H1 (cell line): ENCODE measurements at regions not wholly inside any gene's neighbourhood (a gene's known extent, or its start where the extent isn't known, plus 50 kb on each side); places are given as distances from the start of the nearest gene placed in this dataset.

Source experiments
- CTCF ChIA-PET: fragments of 300-600 bp; sonication (Branson Sonifier 250); formaldehyde crosslinking; loops from one replicate; lab custom pipeline; 2021; ENCODE audit not compliant: partially characterized antibody; lab: Charles Lee
- POLR2A ChIA-PET: fragments of 300-600 bp; sonication (Branson Sonifier 250); formaldehyde crosslinking; loops from one replicate; lab custom pipeline; 2021; ENCODE audit warnings: inconsistent platforms; ENCODE audit not compliant: partially characterized antibody; lab: Charles Lee
- DNase-seq, 2 experiments: peaks; one replicate each; pipeline versions ENCODE4 v3.0.0 to v3.0.0-alpha.2; 2010 to 2022; ENCODE audit warnings: low spot score in 2 of 2, low read depth in 1 of 2, mixed read lengths in 1 of 2
- FAIRE-seq: peaks from 2 replicates; lab custom pipeline; 2011; peaks lifted over from hg19 to GRCh38; lab: Jason Lieb, UNC
- H2AFZ ChIP-seq: 2 replicates; pipeline ENCODE4 v1.8.1; 2012; ENCODE audit warnings: low read length, inconsistent platforms
- H2AK5ac ChIP-seq: 2 replicates; pipeline ENCODE4 v1.6.1; 2013; ENCODE audit warnings: low read depth, low read length
- H2BK120ac ChIP-seq: replicated peaks from 2 replicates; pipeline ENCODE3; 2013; ENCODE audit warnings: low read depth, low read length, inconsistent platforms
- H2BK12ac ChIP-seq: 2 replicates; pipeline ENCODE4 v1.6.1; 2013; ENCODE audit warnings: low read depth, low read length
- H2BK15ac ChIP-seq: 2 replicates; pipeline ENCODE4 v1.6.1; 2013; ENCODE audit warnings: low read length
- H2BK20ac ChIP-seq: 2 replicates; pipeline ENCODE4 v1.6.1; 2013; ENCODE audit warnings: low read length
- H2BK5ac ChIP-seq: 2 replicates; pipeline ENCODE4 v1.6.1; 2013; ENCODE audit warnings: low read depth, low read length
- H3K14ac ChIP-seq: 2 replicates; pipeline ENCODE4 v1.6.1; 2013; ENCODE audit warnings: inconsistent platforms; ENCODE audit not compliant: insufficient read length
- H3K18ac ChIP-seq: 2 replicates; pipeline ENCODE4 v1.6.1; 2013; ENCODE audit warnings: low read length; ENCODE audit errors: extremely low read depth
- H3K23ac ChIP-seq: 2 replicates; pipeline ENCODE4 v1.6.1; 2013; ENCODE audit warnings: inconsistent platforms; ENCODE audit not compliant: insufficient read length
- H3K23me2 ChIP-seq: 2 replicates; pipeline ENCODE4 v1.6.1; 2013; ENCODE audit warnings: low read depth, low read length
- H3K27ac ChIP-seq: 2 replicates; pipeline ENCODE4 v1.6.1; 2011; ENCODE audit warnings: low read depth, low read length, inconsistent platforms
- H3K27me3 ChIP-seq, 4 experiments: replicated peaks in 1 of 4; 1 replicate in 1 of 4; 2 replicates in 3 of 4; pipeline versions ENCODE4 v1.6.1 to v1.8.1; 2011 to 2013; ENCODE audit warnings: low read length in 3 of 4, mild to moderate bottlenecking in 3 of 4, inconsistent platforms in 2 of 4, mixed read lengths in 2 of 4, moderate library complexity in 1 of 4; ENCODE audit not compliant: control insufficient read depth in 3 of 4, insufficient read depth in 3 of 4; ENCODE audit errors: extremely low read depth in 1 of 4
- H3K36me3 ChIP-seq, 4 experiments: 2 replicates each; pipeline versions ENCODE4 v1.6.1 to v1.8.1; 2011 to 2013; ENCODE audit warnings: mild to moderate bottlenecking in 4 of 4, low read length in 3 of 4, moderate library complexity in 2 of 4, control low read depth in 1 of 4, inconsistent platforms in 1 of 4; ENCODE audit not compliant: insufficient read depth in 4 of 4, control insufficient read depth in 2 of 4
- H3K4ac ChIP-seq: replicated peaks from 2 replicates; pipeline ENCODE3; 2013; ENCODE audit warnings: low read length, low read depth, mixed read lengths, inconsistent platforms; ENCODE audit not compliant: insufficient read length
- H3K4me1 ChIP-seq, 4 experiments: replicated peaks in 1 of 4; 1 replicate in 1 of 4; 2 replicates in 3 of 4; pipeline versions ENCODE4 v1.6.1 to v1.8.1; 2011 to 2013; ENCODE audit warnings: low read length in 3 of 4, inconsistent platforms in 2 of 4, mixed read lengths in 1 of 4; ENCODE audit not compliant: insufficient read depth in 4 of 4, control insufficient read depth in 3 of 4
- H3K4me2 ChIP-seq, 2 experiments: 2 replicates each; pipeline versions ENCODE4 v1.6.1 to v1.8.1; 2011 to 2013; ENCODE audit warnings: low read depth in 2 of 2, low read length in 2 of 2, control low read depth in 1 of 2, inconsistent platforms in 1 of 2, mild to moderate bottlenecking in 1 of 2; ENCODE audit not compliant: insufficient read depth in 1 of 2
- H3K4me3 ChIP-seq, 4 experiments: fragments of 200-600, 300-600 bp in 1 of 4; sonication (generic), shearing (Covaris generic), sonication (Bioruptor Twin) in 1 of 4; 2 replicates each; pipeline versions ENCODE4 v1.5.1 to v1.8.1; 2011 to 2016; ENCODE audit warnings: low read length in 4 of 4, low read depth in 3 of 4, control low read depth in 2 of 4, inconsistent platforms in 2 of 4, mild to moderate bottlenecking in 2 of 4, mixed read lengths in 1 of 4, moderate library complexity in 1 of 4; ENCODE audit not compliant: insufficient read depth in 2 of 4; ENCODE audit errors: extremely low read depth in 1 of 4
- H3K56ac ChIP-seq: replicated peaks from 2 replicates; pipeline ENCODE3; 2013; ENCODE audit warnings: low read depth, mild to moderate bottlenecking, mixed read lengths, low read length, inconsistent platforms; ENCODE audit not compliant: insufficient read length
- H3K79me1 ChIP-seq: 2 replicates; pipeline ENCODE4 v1.6.1; 2013; ENCODE audit warnings: low read depth, low read length, control low read depth
- H3K79me2 ChIP-seq, 2 experiments: 2 replicates each; pipeline versions ENCODE4 v1.6.1 to v1.8.1; 2012 to 2013; ENCODE audit warnings: low read length in 2 of 2, mild to moderate bottlenecking in 2 of 2, inconsistent platforms in 1 of 2; ENCODE audit not compliant: insufficient read depth in 2 of 2, control insufficient read depth in 1 of 2
- H3K9ac ChIP-seq, 4 experiments: replicated peaks in 1 of 4; 1 replicate in 1 of 4; 2 replicates in 3 of 4; pipeline versions ENCODE4 v1.6.1 to v1.8.1; 2011 to 2013; ENCODE audit warnings: low read depth in 3 of 4, low read length in 3 of 4, control low read depth in 2 of 4, mild to moderate bottlenecking in 2 of 4, moderate library complexity in 2 of 4, inconsistent platforms in 1 of 4; ENCODE audit errors: extremely low read depth in 1 of 4
- H3K9me3 ChIP-seq, 2 experiments: 2 replicates each; pipeline versions ENCODE4 v1.6.1 to v1.8.1; 2012 to 2013; ENCODE audit warnings: mild to moderate bottlenecking in 2 of 2, moderate library complexity in 2 of 2, control low read depth in 1 of 2, inconsistent platforms in 1 of 2, low read depth in 1 of 2, low read length in 1 of 2, mixed read lengths in 1 of 2; ENCODE audit not compliant: insufficient read depth in 2 of 2
- H4K20me1 ChIP-seq, 2 experiments: replicated peaks in 1 of 2; 2 replicates each; pipeline versions ENCODE3 to v1.8.1; 2011 to 2013; ENCODE audit warnings: inconsistent platforms in 2 of 2, low read length in 2 of 2, mild to moderate bottlenecking in 1 of 2; ENCODE audit not compliant: insufficient read depth in 2 of 2, control insufficient read depth in 1 of 2
- H4K5ac ChIP-seq: 2 replicates; pipeline ENCODE4 v1.6.1; 2013; ENCODE audit warnings: low read length, low read depth, mixed read lengths, inconsistent platforms; ENCODE audit not compliant: insufficient read length
- H4K8ac ChIP-seq: 2 replicates; pipeline ENCODE4 v1.8.0; 2013; ENCODE audit warnings: mild to moderate bottlenecking, moderate library complexity, low read length, inconsistent platforms; ENCODE audit not compliant: insufficient read depth; ENCODE audit errors: extremely low read depth
- H4K91ac ChIP-seq: replicated peaks from 2 replicates; pipeline ENCODE3; 2013; ENCODE audit warnings: low read length, mixed read lengths, inconsistent platforms; ENCODE audit not compliant: insufficient read length
- CBX8 ChIP-seq: fragments of 300-800, 300-1000 bp; sonication (generic); IDR thresholded peaks from 2 replicates; pipeline ENCODE4 v1.7.1; 2016; ENCODE audit warnings: low read depth, low read length, borderline replicate concordance
- EP300 ChIP-seq, 2 experiments: IDR thresholded peaks; 1 replicate in 1 of 2; 2 replicates in 1 of 2; pipeline ENCODE4 v1.6.1; 2011 to 2012; ENCODE audit warnings: low read depth in 2 of 2, low read length in 2 of 2, mild to moderate bottlenecking in 2 of 2, borderline replicate concordance in 1 of 2, inconsistent platforms in 1 of 2, moderate library complexity in 1 of 2
- EZH2 ChIP-seq: fragments of 200-600 bp; sonication (generic); IDR thresholded peaks from 2 replicates; pipeline ENCODE4 v1.7.1; 2012; ENCODE audit warnings: low read depth, mild to moderate bottlenecking, moderate library complexity, low read length, inconsistent platforms; ENCODE audit not compliant: severe bottlenecking
- GABPA ChIP-seq: IDR thresholded peaks from 2 replicates; pipeline ENCODE4 v1.6.1; 2011; ENCODE audit warnings: mild to moderate bottlenecking, low read length, moderate library complexity, borderline replicate concordance; ENCODE audit not compliant: insufficient read depth
- HDAC2 ChIP-seq, 2 experiments: fragments of 300-600 bp in 1 of 2; sonication (generic) in 1 of 2; IDR thresholded peaks; 2 replicates each; pipeline ENCODE4 v1.6.1; 2011 to 2012; ENCODE audit warnings: low read depth in 2 of 2, low read length in 2 of 2, mild to moderate bottlenecking in 2 of 2, moderate library complexity in 2 of 2, borderline replicate concordance in 1 of 2, inconsistent platforms in 1 of 2
- HDAC6 ChIP-seq: IDR thresholded peaks from one replicate; pipeline ENCODE4 v1.7.1; 2012; ENCODE audit warnings: low read depth, mild to moderate bottlenecking, inconsistent platforms, low read length, moderate library complexity
- JUN ChIP-seq: IDR thresholded peaks from 2 replicates; pipeline ENCODE4 v1.6.1; 2011; ENCODE audit warnings: low read depth, mild to moderate bottlenecking, improper control_type of control experiment, low read length
- KDM1A ChIP-seq: fragments of 200-600, 300-600 bp; sonication (generic); IDR thresholded peaks from 2 replicates; pipeline ENCODE4 v1.7.1; 2016; ENCODE audit warnings: mild to moderate bottlenecking, low read length, borderline replicate concordance
- POLR2AphosphoS5 ChIP-seq: IDR thresholded peaks from 2 replicates; pipeline ENCODE4 v1.6.1; 2011; ENCODE audit warnings: low read depth, low read length
- RAD21 ChIP-seq, 2 experiments: IDR thresholded peaks in 1 of 2; conservative IDR thresholded peaks in 1 of 2; 2 replicates each; pipeline ENCODE4 v1.6.1; 2011; ENCODE audit warnings: low read depth in 2 of 2, low read length in 2 of 2, improper control_type of control experiment in 1 of 2, inconsistent platforms in 1 of 2, mild to moderate bottlenecking in 1 of 2, moderate library complexity in 1 of 2
- SP1 ChIP-seq: IDR thresholded peaks from 2 replicates; pipeline ENCODE4 v1.6.1; 2011; ENCODE audit warnings: low read depth, low read length
- WGBS, 2 experiments: shearing (Covaris generic) in 1 of 2; methylation state at CpG; one replicate each; pipeline versions ENCODE4 v1.1.6 to v1.1.7; 2013 to 2015; ENCODE audit warnings: low lambda C conversion rate in 2 of 2, mixed read lengths in 2 of 2, inconsistent platforms in 1 of 2, low coverage in 1 of 2, missing lambda C conversion rate in 1 of 2; ENCODE audit not compliant: insufficient replicate concordance in 2 of 2, insufficient coverage in 1 of 2, insufficient read length in 1 of 2; ENCODE audit errors: extremely low coverage in 1 of 2, missing lambda C conversion rate in 1 of 2; 5-methylcytosine and 5-hydroxymethylcytosine counted together

GRCh38 chr1:4565801-4566449, 88.5 kb upstream of the AJAP1 start:
- Histone ChIP-seq H3K79me2 (no peaks in the 10 kb centered on the region), H3K27ac (no peak overlapping the region), H2BK120ac (no peak overlapping the region), H2BK5ac (no peak overlapping the region), H3K56ac (no peak overlapping the region), H4K5ac (no peak overlapping the region), H3K4me1 (no peaks in the 10 kb centered on the region), H2BK12ac (no peak overlapping the region), H4K91ac (no peak overlapping the region), H3K4me2 (no peak overlapping the region), H3K27me3 (no peaks in the 10 kb centered on the region), H3K4ac (no peak overlapping the region), H3K36me3 (no peaks in the 10 kb centered on the region), H3K9me3 (peaks cover 0 to 27% of the 10 kb centered on the region in 2 experiments; a peak in 2 of 4 replicates), H2BK20ac (no peak overlapping the region), H3K9ac (no peak overlapping the region), H3K79me1 (no peaks in the 10 kb centered on the region), H2AK5ac (no peak overlapping the region), H2AFZ (no peak overlapping the region), H3K23me2 (no peaks in the 10 kb centered on the region), H4K20me1 (no peaks in the 10 kb centered on the region), H3K23ac (no peak overlapping the region), H3K18ac (no peak overlapping the region), H3K4me3 (no peak overlapping the region), H2BK15ac (no peak overlapping the region), H3K14ac (no peak overlapping the region), H4K8ac (no peak overlapping the region; the same call in 1 of the 2 replicates)
- POLR2A ChIA-PET, result no interaction called here
- WGBS, 2 experiments, result 80% methylated on average over 12 of the region's 12 CpGs; no CpG with 5 or more reads in 1 of the 2 experiments
- CTCF ChIA-PET, result no interaction called here
- DNase-seq (no peak), FAIRE-seq (no peak)
- TF ChIP-seq SP1 (no peak), GABPA (no peak), POLR2AphosphoS5 (no peak), HDAC2 (IDR thresholded peaks at IDR 0.05; ENCODE audit: borderline replicate concordance in 1 of 2, low read depth in 2 of 2, low read length in 2 of 2) (no peak), RAD21 (IDR thresholded peaks at IDR 0.05 in 1 of 2, conservative IDR thresholded peaks at IDR 0.05 in 1 of 2; ENCODE audit: low read depth in 2 of 2, low read length in 2 of 2) (no peak), JUN (no peak), HDAC6 (no peak), EZH2 (no peak), KDM1A (no peak), CBX8 (no peak), EP300 (IDR thresholded peaks at IDR 0.05; ENCODE audit: borderline replicate concordance in 1 of 2, low read depth in 2 of 2, low read length in 2 of 2) (no peak)
